ENCODE measurements at regions not wholly inside any gene's neighbourhood (a gene's known extent, or its start where the extent isn't known, plus 50 kb on each side); places are given as distances from the start of the nearest gene placed in this dataset.

- no peak overlapping the region for H3K4me3 ChIP-seq (ENCODE audit: low read length in 3 of 3)
- intact Hi-C loops (cut with DNase I), result no loop called here
These were observed 214.6 kb upstream of the DTNA start for GRCh38 chr18:34495506-34495905.

DNA sequence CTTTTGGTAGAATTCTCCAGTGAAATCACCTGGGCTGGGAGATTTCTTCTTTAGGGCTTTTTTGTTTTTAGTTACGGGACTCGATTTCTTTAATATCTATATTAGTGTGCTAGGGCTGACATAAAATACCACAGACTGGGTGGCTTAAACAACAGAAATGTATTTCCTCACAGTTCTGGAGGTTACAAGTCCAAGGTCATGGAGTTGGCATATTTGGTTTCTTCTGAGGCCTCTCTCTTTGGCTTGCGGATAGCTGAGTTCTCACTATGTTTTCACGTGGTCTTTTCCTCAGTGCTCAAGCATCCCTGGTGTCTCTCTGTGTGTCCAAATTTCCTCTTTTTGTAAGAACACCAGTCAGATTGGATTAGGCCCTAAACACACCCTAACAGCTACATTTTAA is 208.5 kb upstream of the DTNA start:
- H3K27me3 ChIP-seq (ENCODE audit: control insufficient read depth, insufficient read depth, low read length), result no peaks in the 10 kb centered on the region
- intact Hi-C loops (cut with DNase I), result no loop called here
- H3K27ac ChIP-seq (ENCODE audit: low read depth in 2 of 2, low read length in 2 of 2), result no peak overlapping the region
- DNase-seq (no peak), FAIRE-seq (no peak)
- no peak overlapping the region for H3K9ac ChIP-seq (ENCODE audit: low read length in 3 of 3)
- H3K9me3 ChIP-seq (ENCODE audit: control insufficient read depth in 2 of 3, insufficient read depth in 1 of 3, low read length in 3 of 3), result no peaks in the 10 kb centered on the region
- no peaks in the 10 kb centered on the region for H3K4me1 ChIP-seq (ENCODE audit: control insufficient read depth in 2 of 3, insufficient read depth in 2 of 3, low read depth in 1 of 3, low read length in 3 of 3)
- TF ChIP-seq, protein P1, sequence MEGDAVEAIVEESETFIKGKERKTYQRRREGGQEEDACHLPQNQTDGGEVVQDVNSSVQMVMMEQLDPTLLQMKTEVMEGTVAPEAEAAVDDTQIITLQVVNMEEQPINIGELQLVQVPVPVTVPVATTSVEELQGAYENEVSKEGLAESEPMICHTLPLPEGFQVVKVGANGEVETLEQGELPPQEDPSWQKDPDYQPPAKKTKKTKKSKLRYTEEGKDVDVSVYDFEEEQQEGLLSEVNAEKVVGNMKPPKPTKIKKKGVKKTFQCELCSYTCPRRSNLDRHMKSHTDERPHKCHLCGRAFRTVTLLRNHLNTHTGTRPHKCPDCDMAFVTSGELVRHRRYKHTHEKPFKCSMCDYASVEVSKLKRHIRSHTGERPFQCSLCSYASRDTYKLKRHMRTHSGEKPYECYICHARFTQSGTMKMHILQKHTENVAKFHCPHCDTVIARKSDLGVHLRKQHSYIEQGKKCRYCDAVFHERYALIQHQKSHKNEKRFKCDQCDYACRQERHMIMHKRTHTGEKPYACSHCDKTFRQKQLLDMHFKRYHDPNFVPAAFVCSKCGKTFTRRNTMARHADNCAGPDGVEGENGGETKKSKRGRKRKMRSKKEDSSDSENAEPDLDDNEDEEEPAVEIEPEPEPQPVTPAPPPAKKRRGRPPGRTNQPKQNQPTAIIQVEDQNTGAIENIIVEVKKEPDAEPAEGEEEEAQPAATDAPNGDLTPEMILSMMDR (IDR thresholded peaks at IDR 0.05; ENCODE audit: borderline replicate concordance, extremely low read depth, insufficient read depth), result no peak
- H3K36me3 ChIP-seq (ENCODE audit: control insufficient read depth in 2 of 3, insufficient read depth in 3 of 3, low read length in 3 of 3), result no peaks in the 10 kb centered on the region
- H3K4me3 ChIP-seq (ENCODE audit: low read length in 3 of 3), result no peak overlapping the region

More at GRCh38 chr18:34495506-34495905, 214.6 kb upstream of the DTNA start:
- TF ChIP-seq, protein P1 (IDR thresholded peaks at IDR 0.05; ENCODE audit: borderline replicate concordance, extremely low read depth, insufficient read depth), result no peak
- DNase-seq (no peak), FAIRE-seq (no peak)
- H3K36me3 ChIP-seq (ENCODE audit: control insufficient read depth in 2 of 3, insufficient read depth in 3 of 3, low read length in 3 of 3), result no peaks in the 10 kb centered on the region
- H3K27ac ChIP-seq (ENCODE audit: low read depth in 2 of 2, low read length in 2 of 2), result no peak overlapping the region
- no peaks in the 10 kb centered on the region for H3K9me3 ChIP-seq (ENCODE audit: control insufficient read depth in 2 of 3, insufficient read depth in 1 of 3, low read length in 3 of 3)
- peaks cover 4% of the 10 kb centered on the region for H3K27me3 ChIP-seq (ENCODE audit: control insufficient read depth, insufficient read depth, low read length)
- H3K9ac ChIP-seq (ENCODE audit: low read length in 3 of 3), result no peak overlapping the region
- no peaks in the 10 kb centered on the region for H3K4me1 ChIP-seq (ENCODE audit: control insufficient read depth in 2 of 3, insufficient read depth in 2 of 3, low read depth in 1 of 3, low read length in 3 of 3)

DNA sequence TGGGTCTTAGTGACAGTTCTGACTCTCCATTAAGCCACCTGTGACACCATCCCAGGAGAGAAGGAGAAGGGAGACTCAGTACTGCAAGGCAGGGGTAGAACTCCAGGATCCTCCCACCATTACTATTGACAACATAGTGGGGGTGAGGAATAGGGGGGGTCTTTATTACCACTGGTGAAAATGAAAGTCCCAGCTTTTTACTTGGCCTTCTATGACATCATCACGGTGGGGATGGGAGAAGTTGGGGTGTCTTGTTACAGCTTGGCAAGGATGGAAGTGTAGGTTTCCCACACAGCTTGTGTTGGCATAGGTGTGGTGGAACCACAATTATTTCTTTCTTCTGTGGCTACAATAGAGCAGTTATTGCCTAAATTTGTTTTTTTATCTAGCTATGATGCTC is 203.9 kb upstream of the DTNA start:
- TF ChIP-seq, protein P1 (IDR thresholded peaks at IDR 0.05; ENCODE audit: borderline replicate concordance, extremely low read depth, insufficient read depth), result no peak
- H3K9ac ChIP-seq (ENCODE audit: low read length in 3 of 3), result no peak overlapping the region
- H3K4me1 ChIP-seq (ENCODE audit: control insufficient read depth in 2 of 3, insufficient read depth in 2 of 3, low read depth in 1 of 3, low read length in 3 of 3), result no peaks in the 10 kb centered on the region
- FAIRE-seq (no peak), DNase-seq (no peak)
- no peak overlapping the region for H3K4me3 ChIP-seq (ENCODE audit: low read length in 3 of 3)
- intact Hi-C loops (cut with DNase I), result no loop called here
- no peak overlapping the region for H3K27ac ChIP-seq (ENCODE audit: low read depth in 2 of 2, low read length in 2 of 2)
- no peaks in the 10 kb centered on the region for H3K27me3 ChIP-seq (ENCODE audit: control insufficient read depth, insufficient read depth, low read length)
- no peaks in the 10 kb centered on the region for H3K36me3 ChIP-seq (ENCODE audit: control insufficient read depth in 2 of 3, insufficient read depth in 3 of 3, low read length in 3 of 3)
- no peaks in the 10 kb centered on the region for H3K9me3 ChIP-seq (ENCODE audit: control insufficient read depth in 2 of 3, insufficient read depth in 1 of 3, low read length in 3 of 3)

DNA sequence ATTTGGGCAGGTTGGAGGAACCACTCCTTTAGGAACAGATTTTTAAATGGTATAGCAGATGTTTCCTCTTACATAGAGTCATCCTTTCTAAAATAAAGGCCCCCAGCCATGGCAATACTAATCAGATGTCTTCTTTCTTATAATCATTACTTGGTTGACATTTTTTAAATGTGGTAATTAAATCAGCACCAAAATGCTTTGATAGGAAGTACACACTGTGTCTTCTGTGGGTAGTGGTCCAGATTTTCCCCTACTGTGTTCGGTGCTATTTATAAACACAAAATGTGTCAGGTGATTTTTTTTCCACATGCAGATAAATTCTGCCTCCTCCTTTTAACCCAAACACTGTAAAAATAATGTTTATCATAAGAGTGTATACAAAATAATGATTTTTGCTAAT is 200.9 kb upstream of the DTNA start:
- TF ChIP-seq, protein P1 (IDR thresholded peaks at IDR 0.05; ENCODE audit: borderline replicate concordance, extremely low read depth, insufficient read depth), result no peak
- Histone ChIP-seq H3K9ac (ENCODE audit: low read length in 3 of 3) (no peak overlapping the region), H3K36me3 (ENCODE audit: control insufficient read depth in 2 of 3, insufficient read depth in 3 of 3, low read length in 3 of 3) (no peaks in the 10 kb centered on the region), H3K4me3 (ENCODE audit: low read length in 3 of 3) (no peak overlapping the region), H3K27ac (ENCODE audit: low read depth in 2 of 2, low read length in 2 of 2) (no peak overlapping the region), H3K9me3 (ENCODE audit: control insufficient read depth in 2 of 3, insufficient read depth in 1 of 3, low read length in 3 of 3) (no peaks in the 10 kb centered on the region), H3K4me1 (ENCODE audit: control insufficient read depth in 2 of 3, insufficient read depth in 2 of 3, low read depth in 1 of 3, low read length in 3 of 3) (no peaks in the 10 kb centered on the region), H3K27me3 (ENCODE audit: control insufficient read depth, insufficient read depth, low read length) (no peaks in the 10 kb centered on the region)
- intact Hi-C loops (cut with DNase I), result no loop called here
- DNase-seq, result no peak
- no peak for FAIRE-seq

Data from kidney (tissue), 13 donors.